DOHH2 (cell line): ENCODE measurements at regions not wholly inside any gene's neighbourhood (a gene's known extent, or its start where the extent isn't known, plus 50 kb on each side); places are given as distances from the start of the nearest gene placed in this dataset.

Experiments used
- EZH2phosphoT487 ChIP-seq: fragments of 200-600 bp; sonication (generic); IDR thresholded peaks from 2 replicates; pipeline ENCODE4 v1.6.1; 2017; ENCODE audit warnings: borderline replicate concordance, mild to moderate bottlenecking, antibody characterized with exemption, low read length, moderate library complexity, mixed read lengths
- TF ChIP-seq, protein P1 (sequence below): fragments of 200-600 bp; sonication (generic); IDR thresholded peaks from one replicate; pipeline ENCODE4 v1.5.1; 2014; ENCODE audit warnings: antibody characterized with exemption, mild to moderate bottlenecking, low read depth, low read length; ENCODE audit not compliant: poor library complexity, severe bottlenecking

DNA sequence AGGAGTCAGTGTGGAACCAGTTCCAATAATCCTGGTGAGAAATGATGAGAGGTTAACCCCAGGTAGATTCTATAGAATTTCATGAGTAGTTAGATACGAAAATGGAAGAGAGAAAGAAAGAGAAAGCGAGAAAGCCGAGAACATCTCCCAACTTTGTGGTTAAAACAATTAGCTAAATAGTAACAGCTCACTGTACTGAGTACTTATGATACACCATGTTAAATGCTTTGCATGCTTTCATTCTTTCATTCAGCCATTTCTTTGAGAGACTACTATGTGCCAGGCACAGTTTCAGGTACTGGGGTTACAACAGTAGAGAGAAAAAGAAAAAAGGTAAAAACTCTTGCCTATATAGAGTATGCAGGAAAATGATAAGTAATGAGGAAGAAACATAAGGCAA is 109.7 kb upstream of the SYT6 start:
- TF ChIP-seq, protein P1, sequence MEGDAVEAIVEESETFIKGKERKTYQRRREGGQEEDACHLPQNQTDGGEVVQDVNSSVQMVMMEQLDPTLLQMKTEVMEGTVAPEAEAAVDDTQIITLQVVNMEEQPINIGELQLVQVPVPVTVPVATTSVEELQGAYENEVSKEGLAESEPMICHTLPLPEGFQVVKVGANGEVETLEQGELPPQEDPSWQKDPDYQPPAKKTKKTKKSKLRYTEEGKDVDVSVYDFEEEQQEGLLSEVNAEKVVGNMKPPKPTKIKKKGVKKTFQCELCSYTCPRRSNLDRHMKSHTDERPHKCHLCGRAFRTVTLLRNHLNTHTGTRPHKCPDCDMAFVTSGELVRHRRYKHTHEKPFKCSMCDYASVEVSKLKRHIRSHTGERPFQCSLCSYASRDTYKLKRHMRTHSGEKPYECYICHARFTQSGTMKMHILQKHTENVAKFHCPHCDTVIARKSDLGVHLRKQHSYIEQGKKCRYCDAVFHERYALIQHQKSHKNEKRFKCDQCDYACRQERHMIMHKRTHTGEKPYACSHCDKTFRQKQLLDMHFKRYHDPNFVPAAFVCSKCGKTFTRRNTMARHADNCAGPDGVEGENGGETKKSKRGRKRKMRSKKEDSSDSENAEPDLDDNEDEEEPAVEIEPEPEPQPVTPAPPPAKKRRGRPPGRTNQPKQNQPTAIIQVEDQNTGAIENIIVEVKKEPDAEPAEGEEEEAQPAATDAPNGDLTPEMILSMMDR: no peak
- no peak for TF ChIP-seq EZH2phosphoT487
